Adrenal gland (tissue), 5 donors: ENCODE measurements at regions not wholly inside any gene's neighbourhood (a gene's known extent, or its start where the extent isn't known, plus 50 kb on each side); places are given as distances from the start of the nearest gene placed in this dataset.

Source experiments
- CTCF ChIP-seq, 6 experiments: fragments of 450-650 bp in 4 of 6; fragments of 200-600 bp in 2 of 6; sonication (generic) in 1 of 6; IDR thresholded peaks; 1 replicate in 5 of 6; 2 replicates in 1 of 6; pipeline versions ENCODE4 v1.5.1 to v1.8.0; 2016 to 2021; ENCODE audit warnings: antibody characterized with exemption in 6 of 6, mild to moderate bottlenecking in 2 of 6, moderate library complexity in 1 of 6
- POLR2A ChIP-seq, 2 donors: fragments of 450-650 bp; IDR thresholded peaks; one replicate each; pipeline ENCODE4 v1.6.1; 2017; ENCODE audit warnings: antibody characterized with exemption in 2 of 2, mild to moderate bottlenecking in 2 of 2, moderate library complexity in 1 of 2
- donor health status: DM: no; HTN: no; CAD: no.

GRCh38 chr2:43165378-43166069 lies 60.9 kb downstream of the ZFP36L2 start:
- peak in 1 of 6 experiments; percentile 16 for TF ChIP-seq CTCF (IDR thresholded peaks at IDR 0.05)
- TF ChIP-seq POLR2A (IDR thresholded peaks at IDR 0.05), result peak in 1 of 2 donors; percentile 26
